AG04450 (cell line): ENCODE measurements at regions not wholly inside any gene's neighbourhood (a gene's known extent, or its start where the extent isn't known, plus 50 kb on each side); places are given as distances from the start of the nearest gene placed in this dataset.
"Not testable (repeated sequence)": the region's sequence is repeated elsewhere in the genome, so short reads cannot be mapped to it uniquely, and the experiment has no call there.

Source experiments
- CTCF ChIA-PET: fragments of 300-600, 350-600 bp; formaldehyde crosslinking; extraction: SDS; loops from one replicate; lab custom pipeline; 2022; ENCODE audit warnings: antibody characterized with exemption, inconsistent platforms; lab: Charles Lee
- POLR2A ChIA-PET: fragments of 350-600 bp; formaldehyde crosslinking; extraction: SDS; loops from one replicate; lab custom pipeline; 2021; ENCODE audit warnings: antibody characterized with exemption, inconsistent platforms; lab: Yijun Ruan, JAX
- DNase-seq: peaks from one replicate; pipeline ENCODE4 v3.0.0-alpha.2; 2011; ENCODE audit warnings: low read depth, low spot score
- H3K27ac ChIP-seq: one replicate; pipeline ENCODE4 v1.5.1; 2012; ENCODE audit warnings: low read depth, low read length, control low read depth
- H3K27me3 ChIP-seq: one replicate; pipeline ENCODE4 v1.6.0; 2012; ENCODE audit warnings: low read length; ENCODE audit not compliant: control insufficient read depth, insufficient read depth
- H3K4me3 ChIP-seq: 2 replicates; pipeline ENCODE4 v1.5.1; 2011; ENCODE audit warnings: mild to moderate bottlenecking, low read depth, low read length, control low read depth
- H3K9me3 ChIP-seq: 2 replicates; pipeline ENCODE4 v1.5.1; 2012; ENCODE audit warnings: low read length; ENCODE audit not compliant: control insufficient read depth, insufficient read depth
- CTCF ChIP-seq: IDR thresholded peaks from 2 replicates; pipeline ENCODE4 v1.5.1; 2011; ENCODE audit warnings: low read depth, low read length, control low read depth, inconsistent platforms

- POLR2A ChIA-PET, result no interaction called here
- no peak overlapping the region for H3K27ac ChIP-seq
- CTCF ChIA-PET, result no interaction called here
- DNase-seq, result no peak
- H3K9me3 ChIP-seq, result no peaks in the 10 kb centered on the region
- no peak overlapping the region for H3K4me3 ChIP-seq
- TF ChIP-seq CTCF, result no peak
- no peaks in the 10 kb centered on the region for H3K27me3 ChIP-seq
Observed at GRCh38 chr5:32859211-32859641, 148.1 kb downstream of the NPR3 start.

- POLR2A ChIA-PET, result no interaction called here
- Histone ChIP-seq H3K9me3 (no peaks in the 10 kb centered on the region), H3K27ac (no peak overlapping the region), H3K27me3 (no peaks in the 10 kb centered on the region), H3K4me3 (no peak overlapping the region)
- CTCF ChIA-PET, result no interaction called here
- DNase-seq, result peak; percentile 15
- no peak for TF ChIP-seq CTCF
Observed at GRCh38 chr5:32865475-32865874, 154.4 kb downstream of the NPR3 start.

GRCh38 chr5:32866138-32866537 is 155.0 kb downstream of the NPR3 start:
- DNase-seq, result no peak
- H3K27ac ChIP-seq, result no peak overlapping the region
- no peak for TF ChIP-seq CTCF
- POLR2A ChIA-PET, result no interaction called here
- H3K4me3 ChIP-seq, result no peak overlapping the region
- no peaks in the 10 kb centered on the region for H3K9me3 ChIP-seq
- H3K27me3 ChIP-seq, result no peaks in the 10 kb centered on the region
- CTCF ChIA-PET, result no interaction called here

GRCh38 chr5:32869216-32869615 is 158.1 kb downstream of the NPR3 start:
- TF ChIP-seq CTCF, result no peak
- CTCF ChIA-PET, result interaction anchor here (0.6 kb wide), 1 partner anchor 13 kb away, joined by 4 read pairs; no protein-coding TSS in a partner anchor
- Histone ChIP-seq H3K27me3 (no peaks in the 10 kb centered on the region), H3K9me3 (no peaks in the 10 kb centered on the region; the same call in 1 of the 2 replicates), H3K27ac (no peak overlapping the region), H3K4me3 (no peak overlapping the region)
- DNase-seq, result peak; percentile 7
- POLR2A ChIA-PET, result no interaction called here

GRCh38 chr5:32876791-32877190 is 165.7 kb downstream of the NPR3 start:
- no peaks in the 10 kb centered on the region; the same call in 1 of the 2 replicates for H3K9me3 ChIP-seq
- ChIA-PET POLR2A (no interaction called here), CTCF (no interaction called here)
- H3K27ac ChIP-seq, result no peak overlapping the region
- no peaks in the 10 kb centered on the region for H3K27me3 ChIP-seq
- no peak for TF ChIP-seq CTCF
- DNase-seq, result no peak
- H3K4me3 ChIP-seq, result no peak overlapping the region

- H3K9me3 ChIP-seq, CTCF ChIA-PET, H3K27ac ChIP-seq, H3K4me3 ChIP-seq, H3K27me3 ChIP-seq, DNase-seq, POLR2A ChIA-PET: not testable (repeated sequence)
Observed at GRCh38 chr5:32879364-32879763, 168.2 kb downstream of the NPR3 start.
